ENCODE measurements at regions not wholly inside any gene's neighbourhood (a gene's known extent, or its start where the extent isn't known, plus 50 kb on each side); places are given as distances from the start of the nearest gene placed in this dataset.
A peak's percentile ranks its signal among the peaks of the same experiment; 100 is the strongest.

DNA sequence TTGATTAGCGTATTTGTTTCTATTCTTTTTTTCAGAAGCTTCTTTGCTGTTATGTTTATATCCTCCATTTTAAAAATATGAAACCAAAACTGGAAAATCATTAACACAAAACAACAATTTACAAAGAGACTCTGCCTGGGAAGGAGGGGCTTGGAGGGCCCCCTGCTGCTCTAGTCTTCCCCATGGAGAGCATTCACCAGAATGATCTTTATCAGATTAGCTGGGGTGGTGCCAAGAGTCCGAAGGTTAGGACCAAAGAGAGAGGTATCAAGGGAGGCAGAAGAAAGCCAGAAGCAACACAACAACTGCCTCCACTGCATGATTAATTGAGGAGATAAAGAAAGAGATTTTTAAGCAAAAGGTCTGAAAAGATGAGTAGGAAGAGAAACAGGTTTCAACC is 218.6 kb downstream of the IRS1 start:
- CTCF ChIA-PET: interaction anchor here (0.5 to 1.0 kb wide), 2 partner anchors 17 to 28 kb away, joined by 4 to 6 read pairs; no protein-coding TSS in a partner anchor
- H3K4me1 ChIP-seq (ENCODE audit: control insufficient read depth, insufficient read depth, low read length): no peaks in the 10 kb centered on the region
- POLR2A ChIA-PET: no interaction called here
- TF ChIP-seq ZNF792 (tag by site-specific recombination; IDR thresholded peaks at IDR 0.05): no peak
- TF ChIP-seq ZNF555 (tag by site-specific recombination; conservative IDR thresholded peaks at IDR 0.05): no peak
- peak; percentile 20 for TF ChIP-seq SETDB1 (IDR thresholded peaks at IDR 0.05; ENCODE audit: insufficient read length, low read length)
- TF ChIP-seq IKZF3 (tag by site-specific recombination; IDR thresholded peaks at IDR 0.05): no peak
- no peaks in the 10 kb centered on the region for H3K36me3 ChIP-seq (ENCODE audit: control insufficient read depth in 2 of 2, insufficient read depth in 1 of 2, low read length in 2 of 2)
- no peak overlapping the region for H3K27ac ChIP-seq (ENCODE audit: extremely low read depth, low read depth, low read length)
- no peak overlapping the region for H3K4me3 ChIP-seq (ENCODE audit: low read depth, low read length)
- H3K9me3 ChIP-seq (ENCODE audit: control insufficient read depth, insufficient read depth, low read depth, low read length): no peaks in the 10 kb centered on the region

DNA sequence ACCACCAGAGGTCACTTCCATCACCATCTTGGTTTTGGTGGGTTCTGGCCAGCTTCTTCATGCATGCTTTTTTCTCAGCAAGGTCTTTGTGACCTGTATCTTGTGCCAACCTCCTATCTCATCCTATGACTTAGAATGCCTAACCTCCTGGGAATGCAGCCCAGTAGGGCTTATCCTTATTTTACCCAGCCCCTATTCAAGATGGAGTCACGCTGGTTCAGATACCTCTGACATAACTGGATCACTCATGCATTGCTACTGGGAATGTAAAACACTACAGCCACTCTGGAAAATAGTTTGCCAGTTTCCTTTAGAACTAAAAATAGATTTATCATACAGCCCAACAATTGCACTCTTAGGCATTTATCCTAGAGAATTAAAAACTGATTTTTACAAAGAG is 219.2 kb downstream of the IRS1 start:
- Histone ChIP-seq H3K36me3 (ENCODE audit: control insufficient read depth in 2 of 2, insufficient read depth in 1 of 2, low read length in 2 of 2) (no peaks in the 10 kb centered on the region), H3K9me3 (ENCODE audit: control insufficient read depth, insufficient read depth, low read depth, low read length) (no peaks in the 10 kb centered on the region), H3K27ac (ENCODE audit: extremely low read depth, low read depth, low read length) (no peak overlapping the region), H3K4me1 (ENCODE audit: control insufficient read depth, insufficient read depth, low read length) (no peaks in the 10 kb centered on the region), H3K4me3 (ENCODE audit: low read depth, low read length) (no peak overlapping the region)
- CTCF ChIA-PET: interaction anchor here (0.6 to 1.1 kb wide), 2 partner anchors 22 to 53 kb away, joined by 3 to 4 read pairs; no protein-coding TSS in a partner anchor
- TF ChIP-seq, protein P1, sequence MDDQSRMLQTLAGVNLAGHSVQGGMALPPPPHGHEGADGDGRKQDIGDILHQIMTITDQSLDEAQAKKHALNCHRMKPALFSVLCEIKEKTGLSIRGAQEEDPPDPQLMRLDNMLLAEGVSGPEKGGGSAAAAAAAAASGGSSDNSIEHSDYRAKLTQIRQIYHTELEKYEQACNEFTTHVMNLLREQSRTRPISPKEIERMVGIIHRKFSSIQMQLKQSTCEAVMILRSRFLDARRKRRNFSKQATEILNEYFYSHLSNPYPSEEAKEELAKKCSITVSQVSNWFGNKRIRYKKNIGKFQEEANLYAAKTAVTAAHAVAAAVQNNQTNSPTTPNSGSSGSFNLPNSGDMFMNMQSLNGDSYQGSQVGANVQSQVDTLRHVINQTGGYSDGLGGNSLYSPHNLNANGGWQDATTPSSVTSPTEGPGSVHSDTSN (CRISPR knock-in tag; IDR thresholded peaks at IDR 0.05): no peak
- no peak for TF ChIP-seq ZNF311 (tag by site-specific recombination; IDR thresholded peaks at IDR 0.05; ENCODE audit: borderline replicate concordance)
- POLR2A ChIA-PET: no interaction called here

DNA sequence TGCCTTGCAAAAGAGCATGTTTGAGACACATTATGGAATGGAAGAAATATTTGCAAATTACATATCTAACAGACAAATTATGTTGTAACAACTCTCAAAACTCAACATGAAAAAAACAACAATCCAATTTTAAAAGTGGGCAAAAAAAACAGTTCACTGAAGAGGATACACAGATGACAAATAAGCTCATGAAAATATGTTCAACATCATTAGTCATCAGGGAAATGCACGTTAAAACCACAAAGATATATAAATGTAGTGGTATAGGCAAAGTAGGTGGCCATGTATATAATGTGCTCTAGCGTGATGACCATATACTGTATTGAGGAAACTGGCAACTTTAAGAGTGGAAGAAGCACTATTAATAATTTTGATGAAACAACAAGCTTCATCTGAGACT is 220.1 kb downstream of the IRS1 start:
- Histone ChIP-seq H3K27ac (ENCODE audit: extremely low read depth, low read depth, low read length) (no peak overlapping the region), H3K9me3 (ENCODE audit: control insufficient read depth, insufficient read depth, low read depth, low read length) (no peaks in the 10 kb centered on the region), H3K4me1 (ENCODE audit: control insufficient read depth, insufficient read depth, low read length) (no peaks in the 10 kb centered on the region), H3K36me3 (ENCODE audit: control insufficient read depth in 2 of 2, insufficient read depth in 1 of 2, low read length in 2 of 2) (no peaks in the 10 kb centered on the region), H3K4me3 (ENCODE audit: low read depth, low read length) (no peak overlapping the region)
- POLR2A ChIA-PET: no interaction called here
- CTCF ChIA-PET: interaction anchor here (0.6 to 1.1 kb wide), 2 partner anchors 23 to 53 kb away, joined by 3 to 4 read pairs; no protein-coding TSS in a partner anchor
- TF ChIP-seq SP2 (tag by site-specific recombination; IDR thresholded peaks at IDR 0.05) (no peak), ZFP3 (tag by site-specific recombination; IDR thresholded peaks at IDR 0.05; ENCODE audit: low read depth) (no peak), ZNF830 (tag by site-specific recombination; IDR thresholded peaks at IDR 0.05; ENCODE audit: low read depth) (no peak), ZNF157 (tag by site-specific recombination; IDR thresholded peaks at IDR 0.05) (no peak)

DNA sequence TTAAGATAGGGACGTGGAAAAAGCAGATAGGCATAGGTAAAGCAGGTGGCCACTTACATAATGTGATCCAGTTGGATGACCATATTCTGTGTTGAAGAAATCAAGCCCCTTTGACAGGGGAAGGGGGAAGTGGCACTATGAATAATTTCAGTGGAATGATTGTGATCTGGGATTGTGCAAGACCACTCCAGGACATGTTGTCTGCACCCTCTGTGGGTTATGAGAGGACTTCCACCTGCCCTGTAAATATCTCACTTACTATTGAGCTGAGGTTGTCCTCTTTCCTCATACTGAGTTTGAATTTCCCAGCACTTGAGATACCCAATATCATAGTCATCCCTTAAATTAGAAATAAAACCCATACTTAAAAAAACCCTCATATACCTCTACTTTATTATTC is 220.7 kb downstream of the IRS1 start:
- CTCF ChIA-PET: interaction anchor here (0.7 kb wide), 1 partner anchor 16 kb away, joined by 3 read pairs; no protein-coding TSS in a partner anchor
- H3K4me1 ChIP-seq (ENCODE audit: control insufficient read depth, insufficient read depth, low read length): no peaks in the 10 kb centered on the region
- no peak overlapping the region for H3K27ac ChIP-seq (ENCODE audit: extremely low read depth, low read depth, low read length)

DNA sequence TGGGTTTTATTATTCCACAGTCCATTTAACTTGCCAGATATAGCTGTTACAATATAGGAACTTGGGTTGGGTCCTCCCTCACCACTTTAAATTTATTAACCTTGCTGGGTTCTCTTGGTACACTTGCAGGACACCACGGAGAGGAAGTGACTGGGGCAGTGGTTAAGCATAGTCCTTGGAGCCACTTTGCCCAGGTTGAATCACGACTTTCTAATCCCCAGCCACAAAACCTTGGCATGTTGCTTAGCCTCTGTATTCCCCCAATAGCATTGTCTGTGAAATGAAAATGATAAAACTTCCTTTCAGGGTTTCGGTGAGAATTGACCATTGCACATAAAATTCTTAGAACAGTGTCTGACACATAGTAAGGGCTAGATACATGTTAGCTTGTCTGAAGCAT is 221.2 kb downstream of the IRS1 start:
- no peaks in the 10 kb centered on the region for H3K9me3 ChIP-seq (ENCODE audit: control insufficient read depth, insufficient read depth, low read depth, low read length)
- H3K36me3 ChIP-seq (ENCODE audit: control insufficient read depth in 2 of 2, insufficient read depth in 1 of 2, low read length in 2 of 2): no peaks in the 10 kb centered on the region
- CTCF ChIA-PET: interaction anchor here (0.7 kb wide), 1 partner anchor 15 kb away, joined by 3 read pairs; no protein-coding TSS in a partner anchor
- H3K4me3 ChIP-seq (ENCODE audit: low read depth, low read length): no peak overlapping the region
- POLR2A ChIA-PET: no interaction called here
- no peaks in the 10 kb centered on the region for H3K4me1 ChIP-seq (ENCODE audit: control insufficient read depth, insufficient read depth, low read length)
- H3K27ac ChIP-seq (ENCODE audit: extremely low read depth, low read depth, low read length): no peak overlapping the region
- TF ChIP-seq ZNF629 (tag by site-specific recombination; IDR thresholded peaks at IDR 0.05) (no peak), SETDB1 (IDR thresholded peaks at IDR 0.05; ENCODE audit: insufficient read length, low read length) (no peak), SCRT1 (tag by site-specific recombination; IDR thresholded peaks at IDR 0.05; ENCODE audit: borderline replicate concordance) (no peak)
- TF ChIP-seq, protein P2, sequence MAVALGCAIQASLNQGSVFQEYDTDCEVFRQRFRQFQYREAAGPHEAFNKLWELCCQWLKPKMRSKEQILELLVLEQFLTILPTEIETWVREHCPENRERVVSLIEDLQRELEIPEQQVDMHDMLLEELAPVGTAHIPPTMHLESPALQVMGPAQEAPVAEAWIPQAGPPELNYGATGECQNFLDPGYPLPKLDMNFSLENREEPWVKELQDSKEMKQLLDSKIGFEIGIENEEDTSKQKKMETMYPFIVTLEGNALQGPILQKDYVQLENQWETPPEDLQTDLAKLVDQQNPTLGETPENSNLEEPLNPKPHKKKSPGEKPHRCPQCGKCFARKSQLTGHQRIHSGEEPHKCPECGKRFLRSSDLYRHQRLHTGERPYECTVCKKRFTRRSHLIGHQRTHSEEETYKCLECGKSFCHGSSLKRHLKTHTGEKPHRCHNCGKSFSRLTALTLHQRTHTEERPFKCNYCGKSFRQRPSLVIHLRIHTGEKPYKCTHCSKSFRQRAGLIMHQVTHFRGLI (tag by site-specific recombination; IDR thresholded peaks at IDR 0.05): no peak
- TF ChIP-seq, protein P3, sequence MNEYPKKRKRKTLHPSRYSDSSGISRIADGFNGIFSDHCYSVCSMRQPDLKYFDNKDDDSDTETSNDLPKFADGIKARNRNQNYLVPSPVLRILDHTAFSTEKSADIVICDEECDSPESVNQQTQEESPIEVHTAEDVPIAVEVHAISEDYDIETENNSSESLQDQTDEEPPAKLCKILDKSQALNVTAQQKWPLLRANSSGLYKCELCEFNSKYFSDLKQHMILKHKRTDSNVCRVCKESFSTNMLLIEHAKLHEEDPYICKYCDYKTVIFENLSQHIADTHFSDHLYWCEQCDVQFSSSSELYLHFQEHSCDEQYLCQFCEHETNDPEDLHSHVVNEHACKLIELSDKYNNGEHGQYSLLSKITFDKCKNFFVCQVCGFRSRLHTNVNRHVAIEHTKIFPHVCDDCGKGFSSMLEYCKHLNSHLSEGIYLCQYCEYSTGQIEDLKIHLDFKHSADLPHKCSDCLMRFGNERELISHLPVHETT (tag by site-specific recombination; IDR thresholded peaks at IDR 0.05): no peak
- TF ChIP-seq, protein P4, sequence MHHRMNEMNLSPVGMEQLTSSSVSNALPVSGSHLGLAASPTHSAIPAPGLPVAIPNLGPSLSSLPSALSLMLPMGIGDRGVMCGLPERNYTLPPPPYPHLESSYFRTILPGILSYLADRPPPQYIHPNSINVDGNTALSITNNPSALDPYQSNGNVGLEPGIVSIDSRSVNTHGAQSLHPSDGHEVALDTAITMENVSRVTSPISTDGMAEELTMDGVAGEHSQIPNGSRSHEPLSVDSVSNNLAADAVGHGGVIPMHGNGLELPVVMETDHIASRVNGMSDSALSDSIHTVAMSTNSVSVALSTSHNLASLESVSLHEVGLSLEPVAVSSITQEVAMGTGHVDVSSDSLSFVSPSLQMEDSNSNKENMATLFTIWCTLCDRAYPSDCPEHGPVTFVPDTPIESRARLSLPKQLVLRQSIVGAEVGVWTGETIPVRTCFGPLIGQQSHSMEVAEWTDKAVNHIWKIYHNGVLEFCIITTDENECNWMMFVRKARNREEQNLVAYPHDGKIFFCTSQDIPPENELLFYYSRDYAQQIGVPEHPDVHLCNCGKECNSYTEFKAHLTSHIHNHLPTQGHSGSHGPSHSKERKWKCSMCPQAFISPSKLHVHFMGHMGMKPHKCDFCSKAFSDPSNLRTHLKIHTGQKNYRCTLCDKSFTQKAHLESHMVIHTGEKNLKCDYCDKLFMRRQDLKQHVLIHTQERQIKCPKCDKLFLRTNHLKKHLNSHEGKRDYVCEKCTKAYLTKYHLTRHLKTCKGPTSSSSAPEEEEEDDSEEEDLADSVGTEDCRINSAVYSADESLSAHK (tag by site-specific recombination; IDR thresholded peaks at IDR 0.05): no peak

More for the DNA sequence above, 220.7 kb downstream of the IRS1 start:
- H3K36me3 ChIP-seq (ENCODE audit: control insufficient read depth in 2 of 2, insufficient read depth in 1 of 2, low read length in 2 of 2): no peaks in the 10 kb centered on the region
- TF ChIP-seq ZNF501 (tag by site-specific recombination; IDR thresholded peaks at IDR 0.05) (no peak), ZNF596 (tag by site-specific recombination; IDR thresholded peaks at IDR 0.05) (no peak), ZNF239 (tag by site-specific recombination; IDR thresholded peaks at IDR 0.05) (no peak), ZXDB (tag by site-specific recombination; IDR thresholded peaks at IDR 0.05) (no peak)
- no peaks in the 10 kb centered on the region for H3K9me3 ChIP-seq (ENCODE audit: control insufficient read depth, insufficient read depth, low read depth, low read length)
- H3K4me3 ChIP-seq (ENCODE audit: low read depth, low read length): no peak overlapping the region
- POLR2A ChIA-PET: no interaction called here
